ENCODE measurements at regions not wholly inside any gene's neighbourhood (a gene's known extent, or its start where the extent isn't known, plus 50 kb on each side); places are given as distances from the start of the nearest gene placed in this dataset.

DNA sequence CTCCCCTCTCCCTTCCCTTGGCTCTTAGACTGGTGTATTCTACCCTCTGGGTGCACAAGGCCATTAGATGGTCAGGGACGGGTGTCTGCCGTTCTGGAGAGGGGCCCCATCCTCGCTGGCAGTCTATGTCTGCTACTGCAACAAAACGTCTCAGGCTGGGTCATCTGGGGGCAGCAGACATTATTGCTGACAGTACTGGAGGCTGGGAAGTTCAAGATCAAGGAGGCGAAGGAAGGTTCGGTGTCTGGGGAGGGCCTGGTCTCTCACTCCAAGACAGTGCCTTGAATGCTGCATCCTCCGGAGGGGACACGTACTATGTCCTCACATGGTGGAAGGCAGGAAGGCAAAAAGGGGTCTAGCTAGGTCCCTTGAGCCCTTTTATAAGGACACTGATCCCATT lies 93.4 kb upstream of the COL5A1 start:
- FAIRE-seq, result no peak
- Histone ChIP-seq H3K9me1 (ENCODE audit: control insufficient read depth, insufficient read depth, low read length) (no peaks in the 10 kb centered on the region), H3K9me3 (replicated peaks; ENCODE audit: control insufficient read depth, insufficient read depth, low read depth, low read length) (no peaks in the 10 kb centered on the region), H3K36me3 (ENCODE audit: control insufficient read depth, insufficient read depth, low read length) (no peaks in the 10 kb centered on the region), H3K4me2 (ENCODE audit: insufficient read depth, low read length) (no peak overlapping the region), H3K79me2 (ENCODE audit: control insufficient read depth, insufficient read depth, low read length) (no peaks in the 10 kb centered on the region), H3K4me3 (no peak overlapping the region), H3K27ac (ENCODE audit: extremely low read depth, low read depth, low read length) (no peak overlapping the region), H3K4me1 (replicated peaks in 1 of 2; ENCODE audit: control insufficient read depth in 2 of 2, insufficient read depth in 2 of 2, low read length in 2 of 2) (no peaks in the 10 kb centered on the region; a peak in 1 of 5 replicates), H4K20me1 (replicated peaks; ENCODE audit: control insufficient read depth, insufficient read depth, low read length) (peaks cover 16% of the 10 kb centered on the region; the same call in 1 of the 2 replicates), H3K27me3 (ENCODE audit: control insufficient read depth in 2 of 2, insufficient read depth in 2 of 2, low read length in 2 of 2) (peaks cover 23 to 87% of the 10 kb centered on the region in 2 experiments; a peak in 4 of 5 replicates), H3K9ac (ENCODE audit: insufficient read depth in 1 of 2, low read depth in 2 of 2, low read length in 2 of 2) (no peak overlapping the region), H2AFZ (ENCODE audit: low read depth, low read length) (no peak overlapping the region)
- CTCF ChIA-PET (ENCODE audit: low intra/inter-chr PET ratio), result no interaction called here
- no peak for DNase-seq (ENCODE audit: extremely low read depth in 1 of 4, low spot score in 3 of 4)
- in situ Hi-C loops (cut with MboI), result no loop called here
- BruUV-seq (replicated peaks), result no TSS peak
- POLR2A ChIA-PET, result no interaction called here
- WGBS (ENCODE audit: insufficient coverage, low coverage, missing lambda C conversion rate), result 2% methylated on average over 8 of the region's 8 CpGs
- intact Hi-C loops (cut with micrococcal nuclease), result no loop called here
- TF ChIP-seq EGR1 (conservative IDR thresholded peaks at IDR 0.05) (no peak), ZNF263 (CRISPR knock-in tag; IDR thresholded peaks at IDR 0.05; ENCODE audit: borderline replicate concordance) (no peak), ATF1 (CRISPR knock-in tag; IDR thresholded peaks at IDR 0.05) (no peak), ATF1 (tag; IDR thresholded peaks at IDR 0.05) (no peak), ARID1B (IDR thresholded peaks at IDR 0.05) (no peak)
- TF ChIP-seq, protein P1, sequence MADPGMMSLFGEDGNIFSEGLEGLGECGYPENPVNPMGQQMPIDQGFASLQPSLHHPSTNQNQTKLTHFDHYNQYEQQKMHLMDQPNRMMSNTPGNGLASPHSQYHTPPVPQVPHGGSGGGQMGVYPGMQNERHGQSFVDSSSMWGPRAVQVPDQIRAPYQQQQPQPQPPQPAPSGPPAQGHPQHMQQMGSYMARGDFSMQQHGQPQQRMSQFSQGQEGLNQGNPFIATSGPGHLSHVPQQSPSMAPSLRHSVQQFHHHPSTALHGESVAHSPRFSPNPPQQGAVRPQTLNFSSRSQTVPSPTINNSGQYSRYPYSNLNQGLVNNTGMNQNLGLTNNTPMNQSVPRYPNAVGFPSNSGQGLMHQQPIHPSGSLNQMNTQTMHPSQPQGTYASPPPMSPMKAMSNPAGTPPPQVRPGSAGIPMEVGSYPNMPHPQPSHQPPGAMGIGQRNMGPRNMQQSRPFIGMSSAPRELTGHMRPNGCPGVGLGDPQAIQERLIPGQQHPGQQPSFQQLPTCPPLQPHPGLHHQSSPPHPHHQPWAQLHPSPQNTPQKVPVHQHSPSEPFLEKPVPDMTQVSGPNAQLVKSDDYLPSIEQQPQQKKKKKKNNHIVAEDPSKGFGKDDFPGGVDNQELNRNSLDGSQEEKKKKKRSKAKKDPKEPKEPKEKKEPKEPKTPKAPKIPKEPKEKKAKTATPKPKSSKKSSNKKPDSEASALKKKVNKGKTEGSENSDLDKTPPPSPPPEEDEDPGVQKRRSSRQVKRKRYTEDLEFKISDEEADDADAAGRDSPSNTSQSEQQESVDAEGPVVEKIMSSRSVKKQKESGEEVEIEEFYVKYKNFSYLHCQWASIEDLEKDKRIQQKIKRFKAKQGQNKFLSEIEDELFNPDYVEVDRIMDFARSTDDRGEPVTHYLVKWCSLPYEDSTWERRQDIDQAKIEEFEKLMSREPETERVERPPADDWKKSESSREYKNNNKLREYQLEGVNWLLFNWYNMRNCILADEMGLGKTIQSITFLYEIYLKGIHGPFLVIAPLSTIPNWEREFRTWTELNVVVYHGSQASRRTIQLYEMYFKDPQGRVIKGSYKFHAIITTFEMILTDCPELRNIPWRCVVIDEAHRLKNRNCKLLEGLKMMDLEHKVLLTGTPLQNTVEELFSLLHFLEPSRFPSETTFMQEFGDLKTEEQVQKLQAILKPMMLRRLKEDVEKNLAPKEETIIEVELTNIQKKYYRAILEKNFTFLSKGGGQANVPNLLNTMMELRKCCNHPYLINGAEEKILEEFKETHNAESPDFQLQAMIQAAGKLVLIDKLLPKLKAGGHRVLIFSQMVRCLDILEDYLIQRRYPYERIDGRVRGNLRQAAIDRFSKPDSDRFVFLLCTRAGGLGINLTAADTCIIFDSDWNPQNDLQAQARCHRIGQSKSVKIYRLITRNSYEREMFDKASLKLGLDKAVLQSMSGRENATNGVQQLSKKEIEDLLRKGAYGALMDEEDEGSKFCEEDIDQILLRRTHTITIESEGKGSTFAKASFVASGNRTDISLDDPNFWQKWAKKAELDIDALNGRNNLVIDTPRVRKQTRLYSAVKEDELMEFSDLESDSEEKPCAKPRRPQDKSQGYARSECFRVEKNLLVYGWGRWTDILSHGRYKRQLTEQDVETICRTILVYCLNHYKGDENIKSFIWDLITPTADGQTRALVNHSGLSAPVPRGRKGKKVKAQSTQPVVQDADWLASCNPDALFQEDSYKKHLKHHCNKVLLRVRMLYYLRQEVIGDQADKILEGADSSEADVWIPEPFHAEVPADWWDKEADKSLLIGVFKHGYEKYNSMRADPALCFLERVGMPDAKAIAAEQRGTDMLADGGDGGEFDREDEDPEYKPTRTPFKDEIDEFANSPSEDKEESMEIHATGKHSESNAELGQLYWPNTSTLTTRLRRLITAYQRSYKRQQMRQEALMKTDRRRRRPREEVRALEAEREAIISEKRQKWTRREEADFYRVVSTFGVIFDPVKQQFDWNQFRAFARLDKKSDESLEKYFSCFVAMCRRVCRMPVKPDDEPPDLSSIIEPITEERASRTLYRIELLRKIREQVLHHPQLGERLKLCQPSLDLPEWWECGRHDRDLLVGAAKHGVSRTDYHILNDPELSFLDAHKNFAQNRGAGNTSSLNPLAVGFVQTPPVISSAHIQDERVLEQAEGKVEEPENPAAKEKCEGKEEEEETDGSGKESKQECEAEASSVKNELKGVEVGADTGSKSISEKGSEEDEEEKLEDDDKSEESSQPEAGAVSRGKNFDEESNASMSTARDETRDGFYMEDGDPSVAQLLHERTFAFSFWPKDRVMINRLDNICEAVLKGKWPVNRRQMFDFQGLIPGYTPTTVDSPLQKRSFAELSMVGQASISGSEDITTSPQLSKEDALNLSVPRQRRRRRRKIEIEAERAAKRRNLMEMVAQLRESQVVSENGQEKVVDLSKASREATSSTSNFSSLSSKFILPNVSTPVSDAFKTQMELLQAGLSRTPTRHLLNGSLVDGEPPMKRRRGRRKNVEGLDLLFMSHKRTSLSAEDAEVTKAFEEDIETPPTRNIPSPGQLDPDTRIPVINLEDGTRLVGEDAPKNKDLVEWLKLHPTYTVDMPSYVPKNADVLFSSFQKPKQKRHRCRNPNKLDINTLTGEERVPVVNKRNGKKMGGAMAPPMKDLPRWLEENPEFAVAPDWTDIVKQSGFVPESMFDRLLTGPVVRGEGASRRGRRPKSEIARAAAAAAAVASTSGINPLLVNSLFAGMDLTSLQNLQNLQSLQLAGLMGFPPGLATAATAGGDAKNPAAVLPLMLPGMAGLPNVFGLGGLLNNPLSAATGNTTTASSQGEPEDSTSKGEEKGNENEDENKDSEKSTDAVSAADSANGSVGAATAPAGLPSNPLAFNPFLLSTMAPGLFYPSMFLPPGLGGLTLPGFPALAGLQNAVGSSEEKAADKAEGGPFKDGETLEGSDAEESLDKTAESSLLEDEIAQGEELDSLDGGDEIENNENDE (IDR thresholded peaks at IDR 0.05; ENCODE audit: low read depth, low read length), result no peak
- TF ChIP-seq, protein P2, sequence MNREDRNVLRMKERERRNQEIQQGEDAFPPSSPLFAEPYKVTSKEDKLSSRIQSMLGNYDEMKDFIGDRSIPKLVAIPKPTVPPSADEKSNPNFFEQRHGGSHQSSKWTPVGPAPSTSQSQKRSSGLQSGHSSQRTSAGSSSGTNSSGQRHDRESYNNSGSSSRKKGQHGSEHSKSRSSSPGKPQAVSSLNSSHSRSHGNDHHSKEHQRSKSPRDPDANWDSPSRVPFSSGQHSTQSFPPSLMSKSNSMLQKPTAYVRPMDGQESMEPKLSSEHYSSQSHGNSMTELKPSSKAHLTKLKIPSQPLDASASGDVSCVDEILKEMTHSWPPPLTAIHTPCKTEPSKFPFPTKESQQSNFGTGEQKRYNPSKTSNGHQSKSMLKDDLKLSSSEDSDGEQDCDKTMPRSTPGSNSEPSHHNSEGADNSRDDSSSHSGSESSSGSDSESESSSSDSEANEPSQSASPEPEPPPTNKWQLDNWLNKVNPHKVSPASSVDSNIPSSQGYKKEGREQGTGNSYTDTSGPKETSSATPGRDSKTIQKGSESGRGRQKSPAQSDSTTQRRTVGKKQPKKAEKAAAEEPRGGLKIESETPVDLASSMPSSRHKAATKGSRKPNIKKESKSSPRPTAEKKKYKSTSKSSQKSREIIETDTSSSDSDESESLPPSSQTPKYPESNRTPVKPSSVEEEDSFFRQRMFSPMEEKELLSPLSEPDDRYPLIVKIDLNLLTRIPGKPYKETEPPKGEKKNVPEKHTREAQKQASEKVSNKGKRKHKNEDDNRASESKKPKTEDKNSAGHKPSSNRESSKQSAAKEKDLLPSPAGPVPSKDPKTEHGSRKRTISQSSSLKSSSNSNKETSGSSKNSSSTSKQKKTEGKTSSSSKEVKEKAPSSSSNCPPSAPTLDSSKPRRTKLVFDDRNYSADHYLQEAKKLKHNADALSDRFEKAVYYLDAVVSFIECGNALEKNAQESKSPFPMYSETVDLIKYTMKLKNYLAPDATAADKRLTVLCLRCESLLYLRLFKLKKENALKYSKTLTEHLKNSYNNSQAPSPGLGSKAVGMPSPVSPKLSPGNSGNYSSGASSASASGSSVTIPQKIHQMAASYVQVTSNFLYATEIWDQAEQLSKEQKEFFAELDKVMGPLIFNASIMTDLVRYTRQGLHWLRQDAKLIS (CRISPR knock-in tag; IDR thresholded peaks at IDR 0.05), result no peak
- ATAC-seq, result no peak
